ENCODE measurements at regions not wholly inside any gene's neighbourhood (a gene's known extent, or its start where the extent isn't known, plus 50 kb on each side); places are given as distances from the start of the nearest gene placed in this dataset.
"Not testable (repeated sequence)": the region's sequence is repeated elsewhere in the genome, so short reads cannot be mapped to it uniquely, and the experiment has no call there.

GRCh38 chr3:194945508-194945907 lies 259.8 kb downstream of the FAM43A start:
- Histone ChIP-seq H3K27me3 (no peaks in the 10 kb centered on the region), H3K36me3 (0 out of 2 replicates have a peak, but pooled peaks cover 2% of the 10 kb centered on the region), H3K27ac (no peak overlapping the region), H3K4me1 (no peaks in the 10 kb centered on the region), H3K9me3 (replicated peaks) (no peaks in the 10 kb centered on the region), H3K4me3 (no peak overlapping the region)
- DNase-seq, result peak in 1 of 2 experiments; percentile 19

DNA sequence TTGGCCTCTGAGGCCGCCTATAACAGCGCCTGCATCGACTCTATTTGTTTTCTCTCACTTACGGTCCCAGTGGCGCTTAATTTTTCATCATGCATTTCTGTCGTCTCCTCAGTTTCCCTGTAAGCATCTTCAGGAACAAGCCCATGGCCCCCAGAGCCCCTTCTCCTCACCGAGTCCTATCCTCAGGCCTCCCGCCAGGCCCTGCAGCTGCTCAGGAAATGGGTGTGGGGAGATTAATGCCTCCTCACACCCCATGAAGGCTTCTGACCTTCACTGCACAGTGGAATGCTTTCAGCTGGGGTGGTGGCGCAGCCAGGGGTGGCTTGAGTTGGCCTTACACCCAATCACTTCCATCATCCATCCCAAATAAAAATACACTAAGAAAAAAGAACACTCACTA lies 260.4 kb downstream of the FAM43A start:
- Histone ChIP-seq H3K27me3 (no peaks in the 10 kb centered on the region), H3K4me3 (no peak overlapping the region), H3K27ac (no peak overlapping the region), H3K9me3 (replicated peaks) (no peaks in the 10 kb centered on the region), H3K4me1 (no peaks in the 10 kb centered on the region), H3K36me3 (0 out of 2 replicates have a peak, but pooled peaks cover 2% of the 10 kb centered on the region)
- peak in 1 of 2 experiments; percentile 34 for DNase-seq

DNA sequence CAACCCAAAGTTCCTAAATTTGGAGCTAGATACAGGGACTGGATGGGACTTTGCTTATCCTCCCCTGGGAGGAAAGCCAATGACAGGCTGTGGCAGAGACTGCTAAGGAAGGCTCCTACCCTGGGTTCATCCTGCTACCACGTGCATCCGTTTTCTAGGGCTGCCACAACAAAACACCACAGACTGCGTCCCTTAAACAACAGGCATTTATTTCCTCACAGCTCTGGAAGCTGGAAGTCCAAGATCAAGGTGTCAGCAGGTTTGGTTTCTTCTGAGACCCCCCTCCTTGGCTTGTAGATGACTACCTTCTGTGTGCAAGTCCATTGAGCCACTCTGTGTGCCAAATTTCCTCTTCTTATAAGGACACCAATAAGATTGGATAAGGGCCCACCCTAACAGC lies 263.9 kb downstream of the FAM43A start:
- DNase-seq, result no peak

DNA sequence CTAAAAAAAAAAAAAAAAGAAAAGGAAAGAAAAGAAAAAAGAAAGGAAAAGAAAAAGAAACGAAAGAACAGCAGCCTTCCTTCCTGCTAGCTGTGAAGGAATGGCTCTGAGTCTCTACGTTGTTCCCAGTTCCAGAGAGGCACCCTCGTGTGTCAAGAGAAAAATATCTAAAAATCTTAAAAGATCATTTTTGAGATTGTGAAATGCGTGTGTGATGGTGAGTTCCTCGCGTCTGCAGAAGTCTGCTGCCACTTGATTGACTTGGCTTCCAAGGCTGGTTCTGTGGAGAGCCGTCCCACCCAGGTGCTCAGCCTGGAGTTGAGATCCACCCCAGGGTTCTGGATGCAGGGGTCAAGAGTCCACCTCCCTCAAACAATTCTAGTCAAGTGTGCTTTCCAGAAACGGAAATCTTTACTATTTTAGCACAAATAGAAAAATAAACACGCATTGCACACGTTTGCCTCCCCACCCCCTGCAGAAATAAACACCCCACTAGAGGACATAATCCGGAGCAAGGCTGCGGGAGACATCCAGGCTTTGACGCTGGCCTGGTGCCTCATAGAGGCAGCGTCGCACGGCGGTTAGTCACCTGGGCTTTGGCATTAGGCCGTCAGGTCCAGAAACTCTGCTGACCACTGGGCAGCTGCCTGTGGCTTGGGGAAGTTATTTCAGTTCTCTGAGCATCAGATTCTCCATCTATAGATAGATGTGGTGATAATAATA lies 265.4 kb downstream of the FAM43A start:
- Histone ChIP-seq H3K9me3 (replicated peaks) (no peaks in the 10 kb centered on the region), H3K36me3 (0 out of 2 replicates have a peak, but pooled peaks cover 2% of the 10 kb centered on the region), H3K4me1 (no peaks in the 10 kb centered on the region), H3K27me3 (no peaks in the 10 kb centered on the region; the same call in 1 of the 2 replicates), H3K4me3 (no peak overlapping the region), H3K27ac (no peak overlapping the region)
- DNase-seq, result no peak

More for the DNA sequence above, 263.9 kb downstream of the FAM43A start:
- no peaks in the 10 kb centered on the region for H3K9me3 ChIP-seq (replicated peaks)
- H3K27ac ChIP-seq, result no peak overlapping the region
- no peak overlapping the region for H3K4me3 ChIP-seq
- no peaks in the 10 kb centered on the region for H3K4me1 ChIP-seq
- no peaks in the 10 kb centered on the region for H3K27me3 ChIP-seq
- 0 out of 2 replicates have a peak, but pooled peaks cover 2% of the 10 kb centered on the region for H3K36me3 ChIP-seq

DNA sequence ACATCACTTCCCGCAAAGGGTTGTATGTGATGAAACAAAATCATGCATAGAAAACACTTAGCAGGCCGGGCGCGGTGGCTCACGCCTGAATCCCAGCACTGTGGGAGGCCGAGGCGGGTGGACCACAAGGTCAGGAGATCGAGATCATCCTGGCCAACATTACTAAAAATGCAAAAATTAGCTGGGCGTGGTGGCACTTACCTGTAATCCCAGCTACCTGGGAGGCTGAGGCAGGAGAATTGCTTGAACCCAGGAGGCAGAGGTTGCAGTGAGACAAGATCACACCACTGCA lies 265.9 kb downstream of the FAM43A start:
- not testable (repeated sequence) for DNase-seq; H3K4me1 ChIP-seq; H3K27ac ChIP-seq; H3K4me3 ChIP-seq; H3K9me3 ChIP-seq (replicated peaks); H3K36me3 ChIP-seq; H3K27me3 ChIP-seq

- Histone ChIP-seq H3K4me1 (no peaks in the 10 kb centered on the region), H3K36me3 (0 out of 2 replicates have a peak, but pooled peaks cover 2% of the 10 kb centered on the region), H3K27me3 (no peaks in the 10 kb centered on the region; the same call in 1 of the 2 replicates), H3K27ac (no peak overlapping the region), H3K9me3 (replicated peaks) (no peaks in the 10 kb centered on the region), H3K4me3 (no peak overlapping the region)
- DNase-seq, result no peak
Measured at GRCh38 chr3:194951931-194952582, 266.4 kb downstream of the FAM43A start.

DNA sequence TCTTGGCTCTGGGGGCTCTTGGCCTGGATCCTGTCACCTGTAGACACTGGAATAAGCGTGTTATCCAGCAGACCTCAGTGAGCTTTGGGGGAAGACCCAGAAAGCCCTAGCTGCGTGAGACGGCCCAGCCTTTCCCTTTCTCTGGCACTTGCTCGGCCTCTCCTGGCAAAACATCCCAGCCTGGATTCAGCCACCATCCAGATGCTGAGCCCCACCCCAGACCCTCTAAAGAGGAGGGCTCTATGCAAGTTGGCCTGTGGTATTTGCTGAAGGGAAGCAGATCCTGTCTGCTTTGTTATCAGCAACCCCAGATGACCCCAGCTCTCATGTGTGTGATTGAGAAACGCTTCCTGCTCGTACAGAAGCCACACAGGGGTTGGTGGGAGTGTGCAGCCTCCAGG lies 267.2 kb downstream of the FAM43A start:
- 0 out of 2 replicates have a peak, but pooled peaks cover 2% of the 10 kb centered on the region for H3K36me3 ChIP-seq
- H3K27ac ChIP-seq, result no peak overlapping the region
- no peaks in the 10 kb centered on the region for H3K4me1 ChIP-seq
- DNase-seq, result no peak
- no peaks in the 10 kb centered on the region for H3K9me3 ChIP-seq (replicated peaks)
- H3K27me3 ChIP-seq, result no peaks in the 10 kb centered on the region; the same call in 1 of the 2 replicates
- H3K4me3 ChIP-seq, result no peak overlapping the region

DNA sequence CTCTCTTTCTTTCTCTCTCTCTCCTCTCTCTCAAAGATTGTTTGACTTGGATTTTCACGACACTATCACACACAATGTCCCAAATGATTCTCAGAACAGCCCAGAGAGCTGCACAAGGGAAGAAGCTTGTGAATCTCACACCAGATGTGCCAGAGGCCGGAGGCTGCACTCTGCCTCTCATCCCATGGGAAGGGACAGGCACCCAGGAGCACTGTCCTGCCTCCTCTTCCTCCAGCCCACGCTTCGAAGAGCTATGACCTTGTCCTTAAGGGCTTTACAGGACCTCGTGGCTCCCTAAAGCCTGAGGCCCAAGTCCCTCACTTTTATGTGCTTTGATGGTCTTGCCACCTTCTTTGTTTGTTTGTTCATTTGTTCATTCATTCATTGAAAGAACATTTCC lies 267.6 kb downstream of the FAM43A start:
- Histone ChIP-seq H3K4me1 (no peaks in the 10 kb centered on the region), H3K9me3 (replicated peaks) (no peaks in the 10 kb centered on the region), H3K4me3 (no peak overlapping the region), H3K36me3 (0 out of 2 replicates have a peak, but pooled peaks cover 2% of the 10 kb centered on the region), H3K27me3 (no peaks in the 10 kb centered on the region; the same call in 1 of the 2 replicates), H3K27ac (no peak overlapping the region)
- no peak for DNase-seq

DNA sequence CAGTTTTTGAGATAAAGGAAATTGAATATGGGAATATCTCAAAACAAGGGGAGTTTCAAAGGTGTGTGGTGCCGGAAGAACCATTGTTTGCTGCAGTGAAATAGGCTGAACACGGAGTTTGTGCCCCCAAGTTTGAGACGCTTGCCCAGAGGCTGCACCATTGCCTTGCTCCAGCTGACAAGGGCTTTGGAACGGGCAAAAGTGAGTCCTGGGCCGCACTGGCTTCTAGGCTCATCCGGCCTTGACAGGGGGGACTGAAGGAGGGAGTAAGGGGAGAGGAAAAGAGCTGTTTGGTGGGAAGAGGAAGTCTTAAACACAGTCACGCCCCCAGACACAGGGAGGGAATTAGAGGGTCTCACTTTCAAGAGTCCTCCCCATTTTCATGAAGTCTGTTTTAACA lies 269.9 kb downstream of the FAM43A start:
- H3K36me3 ChIP-seq, result no peaks in the 10 kb centered on the region
- H3K4me1 ChIP-seq, result no peaks in the 10 kb centered on the region
- DNase-seq, result no peak
- no peak overlapping the region for H3K27ac ChIP-seq
- no peaks in the 10 kb centered on the region for H3K9me3 ChIP-seq (replicated peaks)
- H3K4me3 ChIP-seq, result no peak overlapping the region
- no peaks in the 10 kb centered on the region; the same call in 1 of the 2 replicates for H3K27me3 ChIP-seq

GRCh38 chr3:194955979-194956696 lies 270.5 kb downstream of the FAM43A start:
- Histone ChIP-seq H3K36me3 (no peaks in the 10 kb centered on the region), H3K4me1 (no peaks in the 10 kb centered on the region), H3K27me3 (no peaks in the 10 kb centered on the region; the same call in 1 of the 2 replicates), H3K9me3 (replicated peaks) (no peaks in the 10 kb centered on the region), H3K4me3 (no peak overlapping the region), H3K27ac (no peak overlapping the region)
- no peak for DNase-seq

DNA sequence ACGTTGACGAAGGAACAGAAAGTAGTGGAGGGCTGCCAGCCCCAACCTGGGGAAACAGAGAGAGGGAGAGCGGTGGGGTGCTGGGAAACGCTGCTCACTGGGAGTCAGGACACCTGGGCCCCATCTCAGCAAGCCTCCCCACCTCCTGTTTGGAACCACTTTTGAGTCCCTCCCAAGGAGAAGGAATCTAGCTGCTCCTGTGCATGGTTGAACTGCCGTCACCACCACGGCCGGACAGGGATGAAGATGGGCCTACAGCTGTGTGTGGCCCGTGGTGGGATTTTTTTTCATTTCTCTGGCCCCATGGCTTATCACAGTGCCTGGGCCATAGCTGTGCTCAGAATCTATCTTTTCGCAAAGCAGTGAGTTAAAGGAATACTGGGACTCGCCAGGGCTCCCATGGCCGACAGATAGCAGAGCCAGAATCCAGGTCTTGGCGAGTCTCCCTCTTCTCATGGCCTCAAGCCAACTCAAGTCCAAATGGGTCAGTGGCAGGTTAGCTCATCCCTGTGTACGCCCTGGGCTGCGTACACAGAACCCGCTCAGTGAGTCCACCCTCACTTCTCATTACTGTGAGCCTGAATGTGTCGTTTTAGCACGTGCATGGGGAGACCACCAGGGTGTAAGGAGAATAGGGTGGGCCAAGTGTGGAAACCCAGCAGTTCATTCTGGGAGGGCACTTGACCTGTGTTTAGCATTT lies 271.2 kb downstream of the FAM43A start:
- Histone ChIP-seq H3K9me3 (replicated peaks) (no peaks in the 10 kb centered on the region), H3K27me3 (no peaks in the 10 kb centered on the region; the same call in 1 of the 2 replicates), H3K27ac (no peak overlapping the region), H3K36me3 (no peaks in the 10 kb centered on the region), H3K4me3 (no peak overlapping the region), H3K4me1 (no peaks in the 10 kb centered on the region)
- no peak for DNase-seq

DNA sequence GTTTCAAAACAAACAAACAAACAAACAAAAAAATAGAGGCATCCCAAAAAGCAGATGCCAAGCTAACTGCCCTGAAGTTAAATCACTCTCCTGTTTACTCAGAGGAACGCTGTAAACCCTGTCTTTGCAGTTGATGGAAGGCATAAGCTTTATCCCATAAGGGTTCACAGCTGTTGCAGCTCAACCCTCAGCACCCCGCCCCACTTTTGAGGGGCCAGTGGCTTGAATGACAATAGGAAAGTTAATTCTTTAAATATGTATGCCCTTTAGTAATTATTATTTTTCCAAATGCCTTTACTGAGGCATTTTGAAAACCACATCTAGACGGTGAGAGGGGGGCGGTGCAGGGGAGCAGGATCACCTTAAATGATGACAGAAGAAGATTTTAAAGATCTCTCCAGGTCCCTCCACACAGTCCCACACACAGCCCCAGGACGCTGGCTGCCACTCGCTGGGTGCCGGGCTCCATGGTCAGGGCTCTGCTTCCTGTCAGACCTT lies 272.1 kb downstream of the FAM43A start:
- no peak overlapping the region for H3K27ac ChIP-seq
- no peak for DNase-seq
- no peaks in the 10 kb centered on the region for H3K9me3 ChIP-seq (replicated peaks)
- no peaks in the 10 kb centered on the region; the same call in 1 of the 2 replicates for H3K27me3 ChIP-seq
- no peaks in the 10 kb centered on the region for H3K36me3 ChIP-seq
- H3K4me1 ChIP-seq, result no peaks in the 10 kb centered on the region
- no peak overlapping the region for H3K4me3 ChIP-seq

- no peak overlapping the region for H3K27ac ChIP-seq
- H3K4me1 ChIP-seq, result no peaks in the 10 kb centered on the region
- no peaks in the 10 kb centered on the region for H3K9me3 ChIP-seq (replicated peaks)
- no peaks in the 10 kb centered on the region; the same call in 1 of the 2 replicates for H3K27me3 ChIP-seq
- no peak for DNase-seq
- H3K4me3 ChIP-seq, result no peak overlapping the region
- H3K36me3 ChIP-seq, result no peaks in the 10 kb centered on the region
Measured at GRCh38 chr3:194959217-194959616, 273.5 kb downstream of the FAM43A start.

DNA sequence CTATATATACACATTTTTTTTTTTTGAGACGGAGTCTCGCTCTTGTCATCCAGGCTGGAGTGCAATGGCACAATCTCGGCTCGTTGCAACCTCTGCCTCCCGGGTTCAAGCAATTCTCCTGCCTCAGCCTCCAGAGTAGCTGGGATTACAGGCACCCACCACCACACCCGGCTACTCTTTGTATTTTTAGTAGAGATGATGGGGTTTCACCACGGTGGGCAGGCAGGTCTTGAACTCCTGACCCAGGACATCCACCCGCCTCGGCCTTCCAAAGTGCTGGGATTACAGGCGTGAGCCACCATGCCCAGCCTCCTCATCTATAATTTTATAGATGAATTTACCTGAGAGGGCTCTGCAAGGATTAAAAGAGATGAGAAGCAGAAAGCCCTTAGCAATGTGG lies 274.0 kb downstream of the FAM43A start:
- not testable (repeated sequence) for DNase-seq; H3K4me3 ChIP-seq; H3K4me1 ChIP-seq; H3K27me3 ChIP-seq; H3K27ac ChIP-seq; H3K9me3 ChIP-seq (replicated peaks); H3K36me3 ChIP-seq

All from SJCRH30 (cell line).